Lower leg skin (tissue), 3 donors: ENCODE measurements at regions not wholly inside any gene's neighbourhood (a gene's known extent, or its start where the extent isn't known, plus 50 kb on each side); places are given as distances from the start of the nearest gene placed in this dataset.

Experiments used
- CTCF ChIP-seq, 3 donors: fragments of 450-650 bp; IDR thresholded peaks; one replicate each; pipeline ENCODE4 v1.5.1; 2016; ENCODE audit warnings: antibody characterized with exemption in 3 of 3, mild to moderate bottlenecking in 3 of 3, moderate library complexity in 2 of 3
- POLR2A ChIP-seq, 2 donors: fragments of 450-650 bp; IDR thresholded peaks; one replicate each; pipeline ENCODE4 v1.6.1; 2016 to 2017; ENCODE audit warnings: antibody characterized with exemption in 2 of 2, mild to moderate bottlenecking in 1 of 2, moderate library complexity in 1 of 2

- TF ChIP-seq CTCF (IDR thresholded peaks at IDR 0.05) (no peak), POLR2A (IDR thresholded peaks at IDR 0.05) (no peak)
These were observed 133.5 kb upstream of the TMCC3 start for GRCh38 chr12:94783862-94784261.
